Fibroblast of villous mesenchyme (primary cell): ENCODE measurements at regions not wholly inside any gene's neighbourhood (a gene's known extent, or its start where the extent isn't known, plus 50 kb on each side); places are given as distances from the start of the nearest gene placed in this dataset.

Source experiments
- DNase-seq: peaks from one replicate; pipeline ENCODE4 v3.0.0-alpha.2; 2010; ENCODE audit warnings: low read depth
- H3K4me3 ChIP-seq: 2 replicates; pipeline ENCODE4 v1.5.1; 2011; ENCODE audit warnings: low read depth, mild to moderate bottlenecking, low read length
- TF ChIP-seq, protein P1 (sequence below): IDR thresholded peaks from 2 replicates; pipeline ENCODE4 v1.5.1; 2012; ENCODE audit warnings: low read depth, mild to moderate bottlenecking, low read length; ENCODE audit not compliant: insufficient read depth

GRCh38 chr3:150141790-150142326 is 171.2 kb upstream of the PFN2 start:
- no peak for DNase-seq
- TF ChIP-seq, protein P1, sequence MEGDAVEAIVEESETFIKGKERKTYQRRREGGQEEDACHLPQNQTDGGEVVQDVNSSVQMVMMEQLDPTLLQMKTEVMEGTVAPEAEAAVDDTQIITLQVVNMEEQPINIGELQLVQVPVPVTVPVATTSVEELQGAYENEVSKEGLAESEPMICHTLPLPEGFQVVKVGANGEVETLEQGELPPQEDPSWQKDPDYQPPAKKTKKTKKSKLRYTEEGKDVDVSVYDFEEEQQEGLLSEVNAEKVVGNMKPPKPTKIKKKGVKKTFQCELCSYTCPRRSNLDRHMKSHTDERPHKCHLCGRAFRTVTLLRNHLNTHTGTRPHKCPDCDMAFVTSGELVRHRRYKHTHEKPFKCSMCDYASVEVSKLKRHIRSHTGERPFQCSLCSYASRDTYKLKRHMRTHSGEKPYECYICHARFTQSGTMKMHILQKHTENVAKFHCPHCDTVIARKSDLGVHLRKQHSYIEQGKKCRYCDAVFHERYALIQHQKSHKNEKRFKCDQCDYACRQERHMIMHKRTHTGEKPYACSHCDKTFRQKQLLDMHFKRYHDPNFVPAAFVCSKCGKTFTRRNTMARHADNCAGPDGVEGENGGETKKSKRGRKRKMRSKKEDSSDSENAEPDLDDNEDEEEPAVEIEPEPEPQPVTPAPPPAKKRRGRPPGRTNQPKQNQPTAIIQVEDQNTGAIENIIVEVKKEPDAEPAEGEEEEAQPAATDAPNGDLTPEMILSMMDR: no peak
- H3K4me3 ChIP-seq: no peak overlapping the region

DNA sequence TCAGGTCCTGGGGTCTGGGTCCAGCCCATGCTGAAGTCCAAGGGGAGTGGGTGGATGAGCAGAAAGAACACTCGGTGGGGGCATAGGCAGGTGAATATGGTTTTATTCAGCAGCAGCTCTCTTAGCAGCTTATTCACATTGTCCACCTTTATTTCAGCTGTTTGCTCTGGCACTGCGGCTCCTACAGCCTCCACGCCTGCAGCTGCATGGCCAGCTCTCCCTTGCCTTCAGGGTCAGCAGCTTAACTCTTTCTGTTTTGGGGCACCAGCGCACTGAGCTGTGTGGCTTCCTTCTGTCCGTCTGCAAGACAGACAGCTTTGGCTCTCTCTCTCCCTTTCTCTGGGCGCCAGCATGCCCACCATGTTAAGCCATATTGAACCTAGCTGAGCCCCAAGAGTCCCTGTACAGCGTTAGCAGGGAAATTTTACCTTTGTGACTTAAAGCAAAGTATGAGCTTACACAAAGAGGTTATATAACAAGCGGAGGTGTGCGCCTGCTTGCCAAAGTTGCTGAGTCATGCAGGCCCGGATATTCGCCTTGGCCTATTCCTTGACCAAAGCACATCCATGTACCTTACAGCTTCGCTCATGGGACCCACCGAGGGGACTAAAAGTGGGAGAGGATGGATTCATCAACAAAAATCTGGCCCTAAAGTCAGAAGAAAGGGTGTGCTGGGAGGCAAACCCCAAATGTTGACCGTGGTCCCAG is 170.1 kb upstream of the PFN2 start:
- DNase-seq: no peak
- TF ChIP-seq, protein P1: no peak
- H3K4me3 ChIP-seq: no peak overlapping the region

DNA sequence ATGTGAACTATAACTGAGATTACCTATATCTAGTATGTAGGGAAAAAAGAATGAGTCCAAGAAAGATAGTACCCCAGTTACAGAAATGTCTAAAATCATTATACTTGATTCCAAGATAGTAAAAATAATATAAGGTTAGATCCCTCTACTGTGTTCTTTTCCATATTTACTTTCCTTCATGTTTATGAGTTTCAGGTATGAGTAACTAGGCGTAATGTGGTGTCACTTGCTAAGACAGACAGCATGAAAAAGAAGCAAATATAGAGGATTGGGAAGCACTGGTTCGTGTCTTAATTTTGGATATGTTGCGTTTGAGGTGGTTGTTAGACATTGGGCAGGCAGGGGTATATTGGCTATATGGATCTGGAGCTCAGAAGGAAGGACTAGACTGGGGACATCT is 168.1 kb upstream of the PFN2 start:
- H3K4me3 ChIP-seq: no peak overlapping the region
- TF ChIP-seq, protein P1: no peak
- DNase-seq: no peak

GRCh38 chr3:150136242-150136641 is 165.5 kb upstream of the PFN2 start:
- TF ChIP-seq, protein P1: no peak
- H3K4me3 ChIP-seq: no peak overlapping the region
- DNase-seq: no peak

DNA sequence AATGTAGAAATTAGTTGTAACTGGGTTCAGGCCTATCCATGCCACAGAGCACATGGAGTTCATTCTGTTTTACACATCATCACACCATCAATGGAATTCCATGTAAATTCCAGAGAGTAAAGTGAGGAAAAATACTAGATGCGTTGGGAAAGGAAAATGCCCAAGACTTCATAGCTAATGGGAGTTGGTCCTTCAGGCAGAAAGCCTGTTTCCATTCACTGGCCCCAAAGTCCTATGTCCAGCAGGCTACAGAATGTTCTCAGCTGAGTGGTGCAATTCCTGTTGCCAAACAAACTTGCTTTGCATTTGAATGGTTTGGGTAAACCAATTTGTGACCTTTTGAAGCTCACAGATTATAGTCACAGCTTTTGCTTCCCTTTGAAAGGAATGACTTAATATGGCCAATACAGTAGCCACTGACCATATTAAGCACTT is 164.6 kb upstream of the PFN2 start:
- DNase-seq: peak; percentile 64
- TF ChIP-seq, protein P1: no peak
- H3K4me3 ChIP-seq: no peak overlapping the region

DNA sequence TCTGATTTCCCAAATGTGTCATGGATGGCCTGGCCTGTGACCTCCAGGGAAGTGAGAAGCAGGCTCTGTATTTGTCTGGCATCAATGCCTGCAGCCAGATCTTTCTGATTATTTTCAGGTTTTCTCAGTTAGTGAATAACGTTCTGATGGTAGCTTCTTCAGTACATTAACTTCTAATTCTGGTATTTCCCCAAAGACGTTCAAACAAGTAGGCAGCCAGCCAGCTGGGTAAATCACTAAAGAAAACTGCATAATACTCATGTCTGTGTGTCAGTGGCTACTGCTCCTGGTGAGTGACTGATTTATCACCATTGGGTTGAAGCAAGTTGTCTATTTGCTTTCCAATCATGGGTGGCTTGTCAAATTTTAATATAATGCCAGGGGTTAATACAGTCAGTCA is 162.6 kb upstream of the PFN2 start:
- H3K4me3 ChIP-seq: no peak overlapping the region
- TF ChIP-seq, protein P1: no peak
- DNase-seq: no peak

DNA sequence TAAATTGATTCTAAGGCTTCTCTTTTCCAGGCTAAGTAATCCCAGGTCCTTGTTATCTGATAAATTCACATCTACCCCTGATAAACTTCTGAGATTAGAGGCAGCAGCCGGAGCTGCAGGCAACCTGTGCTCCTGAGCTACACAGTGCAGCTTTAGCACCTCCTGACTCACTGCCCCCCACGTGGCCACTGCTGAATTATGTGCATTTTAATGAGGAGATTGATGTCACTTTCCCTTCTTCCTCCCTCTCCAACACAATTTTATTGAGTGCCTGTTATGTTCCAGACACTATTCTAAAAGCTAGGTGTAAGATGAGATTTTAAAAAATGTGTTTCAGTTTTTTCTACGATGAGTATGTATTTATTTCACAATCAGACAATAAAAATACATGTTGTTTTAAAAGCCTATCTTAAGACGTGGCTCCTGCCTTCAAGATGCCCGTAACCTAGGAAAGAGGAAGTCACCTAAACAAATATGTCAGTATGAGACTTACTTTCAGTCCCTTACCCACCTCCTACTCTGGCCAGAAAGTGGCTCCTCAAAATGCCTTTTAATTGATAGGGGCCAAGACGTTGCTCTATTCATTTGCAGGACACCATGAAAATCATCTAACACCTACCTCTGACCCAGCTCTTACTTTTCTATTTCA is 161.5 kb upstream of the PFN2 start:
- TF ChIP-seq, protein P1: no peak
- peak; percentile 18 for DNase-seq
- H3K4me3 ChIP-seq: no peak overlapping the region
